OCI-LY3 (cell line): ENCODE measurements at regions not wholly inside any gene's neighbourhood (a gene's known extent, or its start where the extent isn't known, plus 50 kb on each side); places are given as distances from the start of the nearest gene placed in this dataset.

Source experiments
- H2AFZ ChIP-seq: fragments of 200-600, 300-600 bp; shearing (Covaris generic); 2 replicates; pipeline ENCODE4 v1.6.0; 2014; ENCODE audit warnings: antibody characterized with exemption, low read depth, low read length
- H3K27ac ChIP-seq: fragments of 200-600, 300-600 bp; sonication (generic); 2 replicates; pipeline ENCODE4 v1.5.1; 2014; ENCODE audit warnings: mild to moderate bottlenecking, low read length, moderate library complexity, mixed read lengths
- H3K27me3 ChIP-seq: fragments of 200-600, 300-600 bp; sonication (generic); 2 replicates; pipeline ENCODE4 v1.6.1; 2014; ENCODE audit warnings: low read depth, low read length, mixed read lengths
- H3K36me3 ChIP-seq: fragments of 200-600, 300-600 bp; sonication (generic); replicated peaks from 2 replicates; pipeline ENCODE3; 2014; ENCODE audit warnings: low read depth, low read length, mixed read lengths
- H3K4me1 ChIP-seq: fragments of 300-600, 200-600 bp; sonication (generic); 2 replicates; pipeline ENCODE4 v1.6.1; 2014; ENCODE audit warnings: low read length, mixed read lengths
- H3K4me2 ChIP-seq: fragments of 200-600, 300-600 bp; sonication (generic); 2 replicates; pipeline ENCODE4 v1.6.1; 2014; ENCODE audit warnings: low read length, mixed read lengths
- H3K4me3 ChIP-seq: fragments of 300-600, 200-600 bp; sonication (generic); 2 replicates; pipeline ENCODE4 v1.5.1; 2014; ENCODE audit warnings: antibody characterized with exemption, mild to moderate bottlenecking, low read length, moderate library complexity
- H3K79me2 ChIP-seq: fragments of 300-600, 200-600 bp; shearing (Covaris generic); 2 replicates; pipeline ENCODE4 v1.6.1; 2014; ENCODE audit warnings: mild to moderate bottlenecking, low read length, mixed read lengths
- H3K9ac ChIP-seq: fragments of 300-600, 200-600 bp; shearing (Covaris generic); 2 replicates; pipeline ENCODE4 v1.6.0; 2014; ENCODE audit warnings: mild to moderate bottlenecking, low read length, moderate library complexity
- H3K9me3 ChIP-seq: fragments of 200-600, 300-600 bp; shearing (Covaris generic); 2 replicates; pipeline ENCODE4 v1.6.1; 2014; ENCODE audit warnings: low read length, mixed read lengths; ENCODE audit not compliant: insufficient read depth
- H4K20me1 ChIP-seq: fragments of 200-600, 300-600 bp; sonication (generic); 2 replicates; pipeline ENCODE4 v1.6.1; 2016; ENCODE audit warnings: low read length, mixed read lengths; ENCODE audit not compliant: insufficient read depth
- CTCF ChIP-seq: fragments of 200-600, 300-600 bp; sonication (generic); IDR thresholded peaks from 2 replicates; pipeline ENCODE4 v1.5.1; 2014; ENCODE audit warnings: antibody characterized with exemption, low read length, low read depth
- EZH2phosphoT487 ChIP-seq: fragments of 200-600 bp; shearing (Covaris generic); IDR thresholded peaks from 2 replicates; pipeline ENCODE4 v1.6.1; 2018; ENCODE audit warnings: antibody characterized with exemption, mixed run types, low read depth

DNA sequence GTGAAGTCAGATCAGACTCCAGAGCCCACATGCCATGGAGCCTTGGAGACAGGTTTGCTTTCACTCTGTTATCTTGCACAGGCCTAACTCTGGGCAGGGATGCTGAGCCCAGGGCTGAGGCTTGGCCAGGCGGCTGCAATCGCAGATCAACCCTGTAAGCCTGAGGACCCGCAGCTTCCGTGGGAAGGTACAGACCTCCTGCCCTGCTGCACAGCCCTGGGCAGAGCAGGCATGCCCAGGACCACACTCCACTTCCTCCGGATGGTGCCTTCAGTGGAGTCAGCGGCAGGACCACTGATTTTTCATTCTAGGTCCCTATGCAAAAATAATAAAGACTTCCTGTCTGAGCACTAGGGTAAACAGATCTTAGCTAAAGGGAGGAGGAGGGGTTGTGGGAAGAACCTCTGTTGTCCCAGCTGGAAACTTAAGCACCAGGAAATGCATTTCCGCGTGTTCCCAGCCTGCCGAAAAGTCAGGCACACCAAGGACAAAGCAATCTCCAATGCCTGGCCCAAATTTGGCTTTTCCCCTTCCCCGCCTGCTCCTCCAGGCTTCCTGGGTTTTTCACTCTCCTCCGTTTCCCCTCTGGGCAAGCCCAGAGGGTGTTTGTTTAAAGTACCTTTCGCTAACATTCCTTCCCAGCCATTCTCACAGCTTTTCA is 87.3 kb downstream of the KCTD15 start:
- TF ChIP-seq EZH2phosphoT487: no peak
- TF ChIP-seq CTCF: no peak
- Histone ChIP-seq H3K9ac (no peak overlapping the region), H3K27ac (no peak overlapping the region), H3K36me3 (no peaks in the 10 kb centered on the region), H4K20me1 (no peaks in the 10 kb centered on the region), H3K27me3 (no peaks in the 10 kb centered on the region; the same call in 1 of the 2 replicates), H3K9me3 (no peaks in the 10 kb centered on the region), H2AFZ (no peak overlapping the region), H3K4me1 (peaks cover 14% of the 10 kb centered on the region), H3K4me3 (no peak overlapping the region), H3K79me2 (no peaks in the 10 kb centered on the region), H3K4me2 (no peak overlapping the region)

- Histone ChIP-seq H3K27ac (no peak overlapping the region), H2AFZ (no peak overlapping the region), H3K27me3 (no peaks in the 10 kb centered on the region; the same call in 1 of the 2 replicates), H4K20me1 (no peaks in the 10 kb centered on the region), H3K4me3 (no peak overlapping the region), H3K9ac (no peak overlapping the region), H3K79me2 (no peaks in the 10 kb centered on the region), H3K4me2 (no peak overlapping the region), H3K4me1 (peaks cover 7% of the 10 kb centered on the region), H3K36me3 (no peaks in the 10 kb centered on the region), H3K9me3 (no peaks in the 10 kb centered on the region)
- TF ChIP-seq EZH2phosphoT487 (no peak), CTCF (no peak)
These were observed 88.6 kb downstream of the KCTD15 start for GRCh38 chr19:33885236-33885635.

- Histone ChIP-seq H3K36me3 (no peaks in the 10 kb centered on the region), H3K4me3 (no peak overlapping the region), H3K4me1 (no peaks in the 10 kb centered on the region), H3K27ac (no peak overlapping the region), H2AFZ (no peak overlapping the region), H4K20me1 (no peaks in the 10 kb centered on the region), H3K9ac (no peak overlapping the region), H3K79me2 (no peaks in the 10 kb centered on the region), H3K9me3 (no peaks in the 10 kb centered on the region), H3K4me2 (no peak overlapping the region), H3K27me3 (no peaks in the 10 kb centered on the region; the same call in 1 of the 2 replicates)
- TF ChIP-seq EZH2phosphoT487: no peak
- TF ChIP-seq CTCF: no peak
These were observed 91.2 kb downstream of the KCTD15 start for GRCh38 chr19:33887891-33888290.

- TF ChIP-seq EZH2phosphoT487 (no peak), CTCF (no peak)
- H3K9me3 ChIP-seq: no peaks in the 10 kb centered on the region
- H4K20me1 ChIP-seq: no peaks in the 10 kb centered on the region
- H3K4me2 ChIP-seq: no peak overlapping the region
- H3K4me3 ChIP-seq: no peak overlapping the region
- H3K27ac ChIP-seq: no peak overlapping the region
- H3K79me2 ChIP-seq: no peaks in the 10 kb centered on the region
- no peak overlapping the region for H2AFZ ChIP-seq
- H3K9ac ChIP-seq: no peak overlapping the region
- H3K36me3 ChIP-seq: no peaks in the 10 kb centered on the region
- no peaks in the 10 kb centered on the region; the same call in 1 of the 2 replicates for H3K27me3 ChIP-seq
- H3K4me1 ChIP-seq: no peaks in the 10 kb centered on the region
These were observed 92.0 kb downstream of the KCTD15 start for GRCh38 chr19:33888665-33889064.
